Activated T-cell treated with anti-CD3 and anti-CD28 coated beads, Interleukin-2, amount 50 U/mL, for 24 hours (primary cell): ENCODE measurements at regions not wholly inside any gene's neighbourhood (a gene's known extent, or its start where the extent isn't known, plus 50 kb on each side); places are given as distances from the start of the nearest gene placed in this dataset.
"Not testable (repeated sequence)": the region's sequence is repeated elsewhere in the genome, so short reads cannot be mapped to it uniquely, and the experiment has no call there.

Source experiments
- DNase-seq: peaks from one replicate; pipeline ENCODE4 v3.0.0-alpha.2; 2020
- H3K27ac Mint-ChIP-seq: 2 replicates; pipeline ENCODE4 v1.8.0; 2020; ENCODE audit warnings: mild to moderate bottlenecking, mixed read lengths
- H3K27me3 Mint-ChIP-seq: 2 replicates; pipeline ENCODE4 v1.8.0; 2020; ENCODE audit warnings: mixed read lengths
- H3K36me3 Mint-ChIP-seq: 2 replicates; pipeline ENCODE4 v1.8.0; 2020; ENCODE audit warnings: low read depth, mixed read lengths
- H3K4me1 Mint-ChIP-seq: 2 replicates; pipeline ENCODE4 v1.8.0; 2020; ENCODE audit warnings: low read depth, mixed read lengths
- H3K4me3 Mint-ChIP-seq: 2 replicates; pipeline ENCODE4 v1.8.0; 2020; ENCODE audit warnings: mild to moderate bottlenecking, moderate library complexity, mixed read lengths
- H3K9me3 Mint-ChIP-seq: 2 replicates; pipeline ENCODE4 v1.8.0; 2020; ENCODE audit warnings: mixed read lengths

DNA sequence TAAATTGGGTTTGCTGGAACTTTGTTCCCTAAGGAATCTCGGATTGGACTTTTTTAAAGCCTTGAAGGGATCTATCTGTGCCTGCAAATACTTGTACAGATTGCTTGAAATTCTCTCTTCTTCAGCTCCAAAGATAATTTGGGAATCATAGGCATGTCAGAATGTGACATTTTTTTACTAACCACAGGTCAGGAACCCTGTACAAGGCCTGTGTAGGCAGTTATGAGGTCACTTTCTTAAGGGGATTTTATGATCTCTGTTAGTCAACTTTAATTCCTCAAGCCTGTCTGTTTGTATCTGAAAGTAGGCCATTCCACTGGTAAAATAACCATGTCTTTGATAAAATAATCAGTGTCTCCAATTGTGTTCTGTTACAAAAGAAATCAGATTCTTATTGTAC lies 369.9 kb upstream of the NPAP1 start:
- not testable (repeated sequence) for H3K4me1 Mint-ChIP-seq, H3K27ac Mint-ChIP-seq, DNase-seq, H3K9me3 Mint-ChIP-seq, H3K4me3 Mint-ChIP-seq, H3K27me3 Mint-ChIP-seq, H3K36me3 Mint-ChIP-seq

DNA sequence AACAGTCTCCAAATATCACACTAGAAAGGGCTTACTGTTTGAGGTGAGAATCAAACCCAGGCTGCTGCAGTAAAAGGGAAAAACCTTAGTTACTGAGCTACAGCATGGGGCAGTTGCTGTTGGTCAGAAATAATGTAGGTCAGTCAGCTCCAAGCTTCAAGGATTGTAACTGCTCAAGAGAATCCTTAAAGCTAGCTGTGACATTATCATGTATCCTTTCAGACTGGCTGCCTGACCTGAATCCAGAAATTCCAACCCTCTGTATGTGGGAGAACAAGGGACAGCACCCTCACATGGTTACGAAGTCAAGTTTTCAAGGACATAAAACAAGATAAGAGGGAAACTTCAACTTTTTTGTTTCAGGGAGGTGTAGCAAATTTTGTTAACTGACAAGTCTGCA lies 365.9 kb upstream of the NPAP1 start:
- not testable (repeated sequence) for H3K4me1 Mint-ChIP-seq, H3K36me3 Mint-ChIP-seq, H3K4me3 Mint-ChIP-seq, DNase-seq, H3K9me3 Mint-ChIP-seq, H3K27me3 Mint-ChIP-seq, H3K27ac Mint-ChIP-seq

DNA sequence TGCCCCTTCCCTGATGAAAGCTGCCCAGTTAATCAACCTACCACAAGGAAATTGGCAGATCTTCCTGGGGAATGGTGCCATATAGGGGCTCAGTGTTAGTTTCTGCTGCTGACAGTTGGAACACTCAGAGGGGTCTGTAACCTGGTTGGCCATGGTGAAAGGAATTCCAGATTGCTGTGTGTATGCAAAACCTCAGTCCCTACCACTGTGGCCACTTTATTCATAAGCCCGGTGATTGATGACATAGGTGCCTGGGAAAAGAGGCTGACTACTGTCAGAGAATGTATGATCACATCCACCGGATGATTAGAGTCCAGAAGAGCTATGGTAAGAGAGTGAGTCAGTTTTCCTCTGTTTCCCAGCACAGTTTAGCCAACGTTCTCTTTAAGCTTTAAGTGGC lies 363.9 kb upstream of the NPAP1 start:
- DNase-seq, H3K27ac Mint-ChIP-seq, H3K9me3 Mint-ChIP-seq, H3K4me3 Mint-ChIP-seq, H3K4me1 Mint-ChIP-seq, H3K36me3 Mint-ChIP-seq, H3K27me3 Mint-ChIP-seq: not testable (repeated sequence)

DNA sequence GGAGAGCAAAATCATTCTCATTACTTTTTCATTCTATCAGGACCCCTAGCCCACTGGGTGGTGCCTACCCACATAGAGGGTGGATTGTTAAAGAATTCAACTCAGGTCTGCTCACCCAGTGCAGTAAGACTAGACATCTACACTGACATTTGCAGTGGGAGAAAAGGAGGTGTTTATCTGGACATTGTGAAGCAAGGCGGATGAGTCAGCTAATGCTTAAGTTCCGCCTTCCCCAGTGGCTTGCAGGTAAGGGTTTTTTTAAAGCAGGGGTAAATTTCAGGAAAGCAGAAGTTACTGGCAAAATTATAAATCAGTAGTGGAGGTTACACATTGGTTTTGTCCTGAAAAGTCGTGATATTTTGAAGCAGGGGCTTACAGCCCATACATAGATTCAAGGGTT lies 359.2 kb upstream of the NPAP1 start:
- H3K27ac Mint-ChIP-seq, H3K9me3 Mint-ChIP-seq, H3K36me3 Mint-ChIP-seq, H3K4me1 Mint-ChIP-seq, H3K27me3 Mint-ChIP-seq, DNase-seq, H3K4me3 Mint-ChIP-seq: not testable (repeated sequence)

DNA sequence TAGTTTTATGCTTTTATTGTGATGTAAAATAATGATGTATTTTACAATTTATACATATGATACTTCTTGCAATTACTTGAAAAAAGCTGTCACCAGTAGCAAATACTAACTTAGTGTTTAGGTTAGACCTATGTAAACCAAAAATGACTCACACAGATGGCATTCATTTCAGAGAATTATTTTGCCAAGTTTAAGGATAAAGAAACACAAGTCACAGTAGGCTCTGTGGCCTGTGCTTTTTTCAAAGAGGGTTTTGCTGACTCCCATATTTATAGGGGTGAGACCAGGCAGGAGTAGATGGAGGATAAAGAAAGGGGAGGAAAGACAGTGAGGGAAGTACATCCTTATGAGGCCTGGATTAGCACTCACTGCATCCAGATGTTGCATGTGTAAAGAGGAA lies 356.6 kb upstream of the NPAP1 start:
- Mint-ChIP-seq H3K4me3 (no peak overlapping the region), H3K9me3 (no peaks in the 10 kb centered on the region), H3K4me1 (no peaks in the 10 kb centered on the region), H3K36me3 (no peaks in the 10 kb centered on the region), H3K27ac (no peak overlapping the region), H3K27me3 (no peaks in the 10 kb centered on the region)
- DNase-seq: no peak

DNA sequence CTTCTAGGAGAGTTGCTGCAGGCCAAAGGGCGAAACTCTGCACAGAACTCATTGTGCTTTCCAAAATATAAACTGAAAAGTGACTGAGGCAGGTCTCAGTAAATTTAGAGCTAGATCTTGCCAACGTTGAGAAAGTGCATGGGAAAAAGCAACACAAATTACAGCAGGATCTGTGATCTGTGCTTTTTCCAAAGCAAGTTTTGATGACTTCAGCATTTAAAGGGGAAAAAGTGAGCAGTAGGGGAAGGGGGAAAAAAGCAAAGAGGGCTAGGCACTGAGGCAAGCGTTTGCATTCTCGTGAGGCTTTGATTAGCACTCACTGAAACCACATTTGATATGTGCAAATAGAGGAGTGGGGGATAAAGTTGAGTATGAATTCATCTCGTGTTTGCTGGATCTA lies 351.5 kb upstream of the NPAP1 start:
- H3K36me3 Mint-ChIP-seq, H3K4me3 Mint-ChIP-seq, H3K9me3 Mint-ChIP-seq, DNase-seq, H3K4me1 Mint-ChIP-seq, H3K27ac Mint-ChIP-seq, H3K27me3 Mint-ChIP-seq: not testable (repeated sequence)

DNA sequence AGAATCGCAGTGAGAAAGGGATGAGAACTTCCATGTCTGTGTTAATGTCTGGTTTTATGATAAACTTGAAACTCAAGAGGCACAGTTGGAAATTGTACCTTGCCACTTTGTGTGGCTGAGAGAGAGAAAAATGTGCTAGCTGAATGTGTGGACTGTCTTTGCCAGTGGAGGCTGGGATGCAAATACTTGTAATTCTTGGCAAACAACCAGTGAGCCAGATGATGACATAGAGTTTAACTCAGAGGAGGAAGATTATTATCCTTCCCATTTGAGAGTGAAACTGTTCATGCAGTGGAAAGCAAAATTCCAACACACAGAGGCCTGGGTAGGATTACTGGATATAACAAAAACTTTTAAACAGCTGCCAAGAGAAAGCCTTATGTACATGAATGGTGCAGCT lies 349.1 kb upstream of the NPAP1 start:
- not testable (repeated sequence) for H3K4me1 Mint-ChIP-seq, H3K4me3 Mint-ChIP-seq, DNase-seq, H3K36me3 Mint-ChIP-seq, H3K27me3 Mint-ChIP-seq, H3K27ac Mint-ChIP-seq
- H3K9me3 Mint-ChIP-seq: peaks cover 11% of the 10 kb centered on the region

DNA sequence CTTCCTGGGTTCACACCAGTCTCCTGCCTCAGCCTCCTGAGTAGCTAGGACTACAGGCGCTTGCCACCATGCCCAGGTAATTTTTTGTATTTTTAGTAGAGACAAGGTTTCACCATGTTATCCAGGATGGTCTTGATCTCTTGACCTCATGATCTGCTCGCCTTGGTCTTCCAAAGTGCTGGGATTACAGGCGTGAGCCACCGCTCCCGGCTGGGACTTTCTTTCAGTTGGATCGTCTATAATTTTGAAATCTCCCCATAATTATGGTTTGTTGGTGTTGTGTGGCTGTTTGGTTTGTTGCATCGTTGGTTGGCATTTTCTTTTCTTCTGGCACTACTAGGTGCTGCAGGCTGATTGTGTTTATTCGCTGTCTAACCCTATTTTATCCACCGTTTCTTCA lies 343.6 kb upstream of the NPAP1 start:
- peaks cover 16% of the 10 kb centered on the region for H3K9me3 Mint-ChIP-seq
- not testable (repeated sequence) for H3K27ac Mint-ChIP-seq, H3K27me3 Mint-ChIP-seq, DNase-seq, H3K4me1 Mint-ChIP-seq, H3K36me3 Mint-ChIP-seq, H3K4me3 Mint-ChIP-seq

DNA sequence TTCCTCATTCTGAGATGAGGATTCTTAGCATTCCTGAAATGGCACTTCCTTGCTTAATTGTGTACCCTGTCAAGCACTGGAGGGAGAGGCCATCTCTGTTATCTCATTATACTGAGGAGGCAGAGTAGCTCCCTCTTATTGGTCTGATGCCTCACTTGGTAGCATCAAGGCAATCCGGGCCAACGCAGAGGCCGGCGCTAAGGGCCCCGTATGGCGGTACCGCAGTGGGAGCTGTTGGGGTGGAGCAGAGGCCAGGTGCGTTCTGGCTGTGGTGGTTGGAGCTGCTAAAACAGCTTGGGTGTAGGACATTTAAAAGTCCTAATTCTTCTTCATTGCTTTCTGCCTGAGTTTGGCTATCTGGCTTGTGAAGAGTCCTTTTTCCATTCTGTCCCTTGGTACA lies 333.7 kb upstream of the NPAP1 start:
- H3K27me3 Mint-ChIP-seq, DNase-seq, H3K4me1 Mint-ChIP-seq, H3K4me3 Mint-ChIP-seq, H3K27ac Mint-ChIP-seq, H3K36me3 Mint-ChIP-seq: not testable (repeated sequence)
- H3K9me3 Mint-ChIP-seq: peaks cover 10% of the 10 kb centered on the region

DNA sequence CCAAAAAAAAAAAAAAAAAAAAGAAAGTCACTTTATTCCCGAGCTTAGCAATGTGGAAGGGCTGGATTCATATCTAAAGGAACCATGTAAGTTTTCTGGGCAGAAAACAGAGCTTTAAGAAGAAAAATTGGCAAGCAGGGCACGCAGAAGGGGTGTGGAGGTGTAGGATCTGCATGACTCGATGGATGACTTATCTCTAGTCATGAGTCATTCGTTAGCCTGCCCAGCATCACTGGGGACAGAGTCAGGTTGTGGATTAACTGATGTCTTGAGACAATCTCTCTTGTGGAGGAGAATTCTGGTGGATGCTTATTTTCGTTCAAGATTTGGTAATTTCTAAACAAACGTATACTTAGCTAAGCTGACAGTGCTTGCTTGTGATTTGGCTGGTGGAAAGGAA lies 322.8 kb upstream of the NPAP1 start:
- H3K4me3 Mint-ChIP-seq, H3K27me3 Mint-ChIP-seq, H3K4me1 Mint-ChIP-seq, H3K36me3 Mint-ChIP-seq, DNase-seq, H3K27ac Mint-ChIP-seq: not testable (repeated sequence)
- peaks cover 12% of the 10 kb centered on the region for H3K9me3 Mint-ChIP-seq

DNA sequence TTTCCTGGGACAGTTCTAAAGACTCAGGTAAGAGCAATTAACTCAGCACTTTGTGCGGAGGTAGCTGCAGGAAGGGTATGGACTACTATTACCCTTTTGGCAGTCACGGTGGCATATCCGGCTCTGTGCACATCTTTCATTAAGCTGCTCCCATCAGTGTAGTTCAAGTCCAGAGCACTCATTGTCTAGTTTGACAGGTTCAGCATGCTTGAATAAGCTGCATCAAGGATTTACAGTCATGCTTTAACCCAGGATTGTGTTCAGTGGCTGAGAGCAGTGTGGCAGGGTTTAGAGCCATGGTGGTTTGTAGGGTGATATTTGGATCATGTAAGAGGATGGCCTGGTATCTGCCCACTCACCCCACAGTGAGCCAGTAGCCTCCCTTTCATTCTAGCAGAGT lies 294.5 kb upstream of the NPAP1 start:
- H3K4me1 Mint-ChIP-seq: not testable (repeated sequence)

DNA sequence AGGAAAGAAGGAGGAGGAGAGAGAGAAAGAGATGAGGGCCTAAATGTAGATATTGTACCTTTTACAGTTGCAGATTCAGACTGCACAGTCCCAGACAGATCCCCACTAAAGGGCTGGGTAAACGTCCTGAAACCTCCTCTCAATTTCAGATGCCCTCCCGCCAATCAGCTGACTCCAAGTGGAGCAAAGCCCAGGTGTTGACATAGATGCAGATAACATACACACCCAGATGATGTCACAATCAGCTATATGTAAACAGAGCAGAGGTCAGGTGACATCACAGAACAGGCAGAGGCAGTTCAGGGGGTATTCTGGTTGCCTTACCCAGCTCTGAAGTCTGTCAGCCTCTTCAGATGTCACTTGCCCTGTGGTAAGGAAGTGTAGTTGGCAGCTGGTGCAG lies 290.3 kb upstream of the NPAP1 start:
- not testable (repeated sequence) for DNase-seq, H3K27ac Mint-ChIP-seq, H3K4me1 Mint-ChIP-seq, H3K27me3 Mint-ChIP-seq, H3K36me3 Mint-ChIP-seq, H3K9me3 Mint-ChIP-seq, H3K4me3 Mint-ChIP-seq

More for the DNA sequence above, 294.5 kb upstream of the NPAP1 start:
- not testable (repeated sequence) for DNase-seq, H3K27me3 Mint-ChIP-seq, H3K4me3 Mint-ChIP-seq, H3K9me3 Mint-ChIP-seq, H3K36me3 Mint-ChIP-seq, H3K27ac Mint-ChIP-seq

DNA sequence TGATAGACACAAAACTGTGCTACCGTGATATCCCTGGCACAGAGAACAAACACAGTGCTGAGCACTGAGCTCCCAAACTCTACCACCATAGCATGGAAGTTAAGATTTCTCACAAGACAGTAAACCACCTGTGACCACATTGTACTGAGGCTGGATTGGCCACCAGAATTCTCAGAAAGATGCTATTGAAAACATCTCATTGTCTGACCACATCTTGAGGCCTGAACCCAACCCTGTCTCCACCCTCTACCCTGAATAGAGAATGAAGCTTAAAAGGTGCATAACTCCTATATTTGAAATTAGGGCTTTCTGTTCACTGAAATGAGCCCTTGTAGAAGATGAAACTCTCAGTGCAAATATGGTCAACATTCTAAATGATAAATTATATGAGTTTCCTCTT lies 281.3 kb upstream of the NPAP1 start:
- H3K27ac Mint-ChIP-seq: no peak overlapping the region
- H3K36me3 Mint-ChIP-seq: no peaks in the 10 kb centered on the region
- no peaks in the 10 kb centered on the region for H3K4me1 Mint-ChIP-seq
- DNase-seq: no peak
- no peaks in the 10 kb centered on the region for H3K27me3 Mint-ChIP-seq
- peaks cover 14% of the 10 kb centered on the region for H3K9me3 Mint-ChIP-seq
- H3K4me3 Mint-ChIP-seq: no peak overlapping the region

DNA sequence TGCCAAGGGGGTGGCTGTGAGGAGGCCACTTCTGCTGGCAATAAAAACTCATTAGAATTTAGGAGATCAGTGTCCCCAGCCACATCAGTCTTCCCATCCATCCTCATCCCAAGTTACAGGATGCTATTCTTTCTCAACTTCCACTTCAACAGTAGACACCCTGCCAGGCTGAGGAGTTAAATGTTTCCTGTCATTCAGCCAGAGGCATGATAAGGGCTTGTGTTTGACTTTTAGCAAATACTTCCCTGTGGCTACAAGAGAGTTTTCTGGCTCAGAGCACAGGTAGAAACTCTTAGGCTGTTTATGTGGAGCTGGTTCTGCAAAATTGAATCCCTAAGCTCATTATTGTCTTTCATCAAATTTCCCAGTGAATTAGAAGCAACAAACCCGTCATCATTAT lies 262.9 kb upstream of the NPAP1 start:
- peaks cover 18% of the 10 kb centered on the region for H3K9me3 Mint-ChIP-seq
- H3K4me1 Mint-ChIP-seq, H3K27me3 Mint-ChIP-seq, H3K4me3 Mint-ChIP-seq, H3K27ac Mint-ChIP-seq, DNase-seq, H3K36me3 Mint-ChIP-seq: not testable (repeated sequence)

DNA sequence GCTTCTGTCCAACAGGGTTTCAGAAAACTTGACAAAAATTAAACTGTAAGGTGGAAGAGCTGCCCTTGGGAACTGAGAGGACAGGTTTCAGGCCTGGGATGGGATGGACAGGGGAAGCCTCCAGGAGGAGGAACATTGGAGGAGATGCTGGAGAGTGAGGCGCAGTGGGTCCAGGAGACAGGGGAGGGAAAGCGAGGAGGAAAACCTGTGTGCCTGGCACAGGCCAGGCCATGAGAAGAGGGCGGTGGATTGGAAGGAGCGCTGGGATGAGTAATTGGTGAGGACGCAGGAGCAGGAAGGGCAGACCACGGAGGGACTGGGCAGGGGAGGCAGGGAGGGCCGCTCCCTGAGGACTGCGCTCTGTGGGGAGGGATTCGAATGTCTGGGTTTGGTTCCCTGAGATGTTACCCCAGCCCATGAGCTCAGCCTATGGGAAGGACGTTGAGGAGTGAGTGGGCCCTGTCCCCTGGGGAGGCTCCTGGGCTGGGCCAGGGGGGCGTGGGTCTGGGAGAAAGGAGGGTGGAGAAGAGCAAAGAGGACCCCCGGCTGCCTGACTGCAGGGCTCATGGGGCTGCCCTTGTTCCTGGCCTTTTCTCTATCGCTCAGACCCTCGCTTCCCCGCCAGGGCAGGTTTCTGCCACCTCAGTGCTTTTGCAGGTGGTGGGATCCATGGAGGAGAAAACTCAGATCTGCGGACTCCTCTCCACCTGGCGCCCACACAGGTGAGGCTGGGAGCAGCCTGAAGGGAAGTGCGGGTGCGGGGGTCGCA lies 249.1 kb upstream of the NPAP1 start:
- H3K4me3 Mint-ChIP-seq, DNase-seq, H3K27ac Mint-ChIP-seq, H3K9me3 Mint-ChIP-seq, H3K36me3 Mint-ChIP-seq, H3K27me3 Mint-ChIP-seq, H3K4me1 Mint-ChIP-seq: not testable (repeated sequence)

DNA sequence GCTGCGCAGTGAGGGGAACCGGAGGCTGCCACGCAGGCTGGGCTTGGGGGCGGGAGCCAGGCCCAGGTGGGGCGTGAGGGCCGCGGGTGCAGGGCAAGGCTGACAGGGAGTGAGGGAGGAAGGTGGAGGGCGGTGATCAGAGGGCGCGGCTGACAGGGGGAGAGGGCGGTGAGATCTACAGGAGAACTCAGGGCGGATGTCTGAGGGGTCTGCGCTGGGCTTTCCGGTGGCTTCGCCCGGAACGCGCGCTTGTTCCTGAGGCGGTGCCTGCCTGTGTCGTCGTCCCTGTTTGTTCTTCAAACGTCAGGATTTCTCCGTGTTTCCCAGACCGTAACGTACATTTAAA lies 248.5 kb upstream of the NPAP1 start:
- not testable (repeated sequence) for H3K4me3 Mint-ChIP-seq, H3K27me3 Mint-ChIP-seq, H3K9me3 Mint-ChIP-seq, H3K27ac Mint-ChIP-seq, H3K4me1 Mint-ChIP-seq, DNase-seq, H3K36me3 Mint-ChIP-seq
